Body of pancreas (tissue), 4 donors: ENCODE measurements at regions not wholly inside any gene's neighbourhood (a gene's known extent, or its start where the extent isn't known, plus 50 kb on each side); places are given as distances from the start of the nearest gene placed in this dataset.

ENCODE experiments used
- ATAC-seq: fragments of 150-250 bp; one replicate; pipeline ENCODE4 v1.9.1; 2016
- DNase-seq, 4 donors: peaks; one replicate each; pipeline ENCODE4 v3.0.0-alpha.2; 2019
- H3K27ac ChIP-seq, 4 donors: fragments of 200-600 bp; sonication (generic); 1 replicate in 3 of 4; 2 replicates in 1 of 4; pipeline versions ENCODE4 v1.5.1 to v1.6.1; 2016 to 2019; ENCODE audit warnings: mild to moderate bottlenecking in 1 of 4, mixed read lengths in 1 of 4, moderate library complexity in 1 of 4
- H3K27me3 ChIP-seq, 2 donors: fragments of 200-600 bp; sonication (generic); one replicate each; pipeline ENCODE4 v1.6.0; 2016; ENCODE audit warnings: mild to moderate bottlenecking in 1 of 2
- H3K36me3 ChIP-seq, 2 donors: fragments of 200-600 bp; sonication (generic); replicated peaks in 1 of 2; 2 replicates each; pipeline ENCODE4 v1.5.1; 2016; ENCODE audit warnings: low read depth in 2 of 2; ENCODE audit not compliant: insufficient read depth in 1 of 2
- H3K4me1 ChIP-seq: fragments of 200-600 bp; sonication (generic); one replicate; pipeline ENCODE4 v1.6.0; 2016
- H3K4me3 ChIP-seq, 2 donors: fragments of 200-600 bp; sonication (generic); 1 replicate in 1 of 2; 2 replicates in 1 of 2; pipeline ENCODE4 v1.5.1; 2016 to 2019
- H3K9me3 ChIP-seq, 3 donors: fragments of 200-600 bp; sonication (generic); 1 replicate in 2 of 3; 2 replicates in 1 of 3; pipeline ENCODE4 v1.5.1; 2016
- POLR2A ChIP-seq, 3 donors: fragments of 450-650 bp; IDR thresholded peaks; one replicate each; pipeline ENCODE4 v1.6.1; 2016; ENCODE audit warnings: antibody characterized with exemption in 3 of 3, mild to moderate bottlenecking in 2 of 3
- WGBS, 2 donors: methylation state at CpG; one replicate each; pipeline ENCODE4 v1.1.5; 2017; 5-methylcytosine and 5-hydroxymethylcytosine counted together
- intact Hi-C: fragments of 100-400 bp; cut with DNase I; formaldehyde crosslinking; loops from one replicate; pipeline ENCODE4 v1.15.1; 2023
- TF ChIP-seq, protein P1 (sequence below), 7 experiments: fragments of 450-650 bp in 4 of 7; fragments of 200-600 bp in 3 of 7; sonication (generic) in 3 of 7; IDR thresholded peaks; one replicate each; pipeline ENCODE4 v1.5.1; 2016 to 2019; ENCODE audit warnings: antibody characterized with exemption in 7 of 7

DNA sequence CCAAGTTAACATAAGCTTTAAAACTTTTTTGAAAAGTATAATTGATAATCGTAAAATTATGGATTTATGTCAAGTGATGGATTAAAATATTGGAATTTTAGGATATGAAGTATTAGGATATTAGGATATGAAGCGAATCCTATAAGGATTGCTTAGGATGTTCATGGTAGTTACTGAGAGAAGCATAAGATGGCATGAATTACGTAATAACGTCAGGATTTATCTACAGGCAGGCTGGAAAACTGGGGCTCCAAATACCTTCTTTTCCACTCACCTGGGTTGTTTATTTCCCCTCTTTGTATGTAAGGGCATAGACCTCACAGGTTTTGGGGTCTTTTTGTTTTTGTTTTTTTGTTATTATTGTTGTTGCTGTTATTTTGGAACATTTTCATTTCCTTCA, 65.2 kb upstream of the TMEM33 start:
- intact Hi-C loops, result no loop called here

DNA sequence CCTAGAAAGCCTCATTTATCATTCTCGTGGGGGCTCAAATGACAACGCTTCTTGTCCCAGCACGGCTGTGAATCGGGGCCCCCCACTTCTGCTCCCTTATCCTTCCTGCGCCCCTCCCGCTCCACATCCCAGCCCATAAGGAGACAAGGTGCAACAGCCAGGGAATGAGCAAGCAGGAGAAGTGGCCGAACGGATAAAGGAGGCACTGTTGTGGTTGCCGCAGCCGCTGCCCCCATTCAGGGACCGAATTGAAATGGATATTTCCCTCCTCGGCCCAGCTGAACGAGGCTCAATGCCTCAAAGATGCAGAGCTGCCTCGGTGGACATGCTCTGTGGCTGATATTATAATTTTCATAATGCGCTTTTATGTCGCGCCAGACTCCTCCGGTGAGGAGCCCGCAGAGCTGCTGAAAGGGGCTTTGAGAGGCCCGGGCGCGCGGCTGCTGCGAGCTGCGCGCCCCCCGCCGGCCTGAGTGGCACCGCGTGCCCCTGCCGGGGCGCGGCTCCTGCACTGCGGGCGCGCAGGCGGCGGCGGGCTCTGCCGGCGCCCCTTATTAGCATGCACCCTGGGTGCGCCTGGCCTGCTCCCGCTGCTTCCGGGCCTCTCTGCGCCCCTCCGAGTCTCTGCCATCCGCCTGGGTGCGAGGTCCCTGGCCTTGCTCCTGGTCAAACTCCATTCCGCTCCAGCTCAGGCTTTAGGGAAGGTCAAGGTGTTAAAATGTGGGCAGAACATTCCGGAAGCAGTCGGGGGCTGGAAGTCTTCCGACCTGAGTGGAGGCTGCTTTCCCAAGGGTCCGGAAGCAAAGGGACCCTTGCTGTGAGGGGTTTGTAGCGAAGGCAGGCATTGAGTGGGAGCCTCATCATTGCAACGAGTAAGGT, 68.2 kb upstream of the TMEM33 start:
- no peak overlapping the region for H3K4me3 ChIP-seq
- H3K36me3 ChIP-seq, result no peaks in the 10 kb centered on the region
- WGBS, 2 donors, result 6 to 11% methylated on average over 19 to 55 of the region's 55 CpGs
- H3K27ac ChIP-seq, result no peak overlapping the region
- peaks cover 19% of the 10 kb centered on the region for H3K4me1 ChIP-seq
- ATAC-seq (no peak), DNase-seq (no peak)
- TF ChIP-seq POLR2A (IDR thresholded peaks at IDR 0.05), result no peak
- TF ChIP-seq, protein P1, sequence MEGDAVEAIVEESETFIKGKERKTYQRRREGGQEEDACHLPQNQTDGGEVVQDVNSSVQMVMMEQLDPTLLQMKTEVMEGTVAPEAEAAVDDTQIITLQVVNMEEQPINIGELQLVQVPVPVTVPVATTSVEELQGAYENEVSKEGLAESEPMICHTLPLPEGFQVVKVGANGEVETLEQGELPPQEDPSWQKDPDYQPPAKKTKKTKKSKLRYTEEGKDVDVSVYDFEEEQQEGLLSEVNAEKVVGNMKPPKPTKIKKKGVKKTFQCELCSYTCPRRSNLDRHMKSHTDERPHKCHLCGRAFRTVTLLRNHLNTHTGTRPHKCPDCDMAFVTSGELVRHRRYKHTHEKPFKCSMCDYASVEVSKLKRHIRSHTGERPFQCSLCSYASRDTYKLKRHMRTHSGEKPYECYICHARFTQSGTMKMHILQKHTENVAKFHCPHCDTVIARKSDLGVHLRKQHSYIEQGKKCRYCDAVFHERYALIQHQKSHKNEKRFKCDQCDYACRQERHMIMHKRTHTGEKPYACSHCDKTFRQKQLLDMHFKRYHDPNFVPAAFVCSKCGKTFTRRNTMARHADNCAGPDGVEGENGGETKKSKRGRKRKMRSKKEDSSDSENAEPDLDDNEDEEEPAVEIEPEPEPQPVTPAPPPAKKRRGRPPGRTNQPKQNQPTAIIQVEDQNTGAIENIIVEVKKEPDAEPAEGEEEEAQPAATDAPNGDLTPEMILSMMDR (IDR thresholded peaks at IDR 0.05), result no peak
- peaks cover 0 to 11% of the 10 kb centered on the region in 2 donors for H3K27me3 ChIP-seq
- intact Hi-C loops, result no loop called here
- H3K9me3 ChIP-seq, result no peaks in the 10 kb centered on the region

More for the DNA sequence above, 65.2 kb upstream of the TMEM33 start:
- Histone ChIP-seq H3K27ac (no peak overlapping the region), H3K27me3 (peaks cover 0 to 23% of the 10 kb centered on the region in 2 donors), H3K4me3 (no peak overlapping the region), H3K36me3 (no peaks in the 10 kb centered on the region), H3K4me1 (peaks cover 24% of the 10 kb centered on the region), H3K9me3 (no peaks in the 10 kb centered on the region)
- DNase-seq, result no peak
- no peak for ATAC-seq
- TF ChIP-seq, protein P1 (IDR thresholded peaks at IDR 0.05), result no peak
- TF ChIP-seq POLR2A (IDR thresholded peaks at IDR 0.05), result no peak
- 61 to 62% methylated on average over 4 of the region's 4 CpGs for WGBS, 2 donors

DNA sequence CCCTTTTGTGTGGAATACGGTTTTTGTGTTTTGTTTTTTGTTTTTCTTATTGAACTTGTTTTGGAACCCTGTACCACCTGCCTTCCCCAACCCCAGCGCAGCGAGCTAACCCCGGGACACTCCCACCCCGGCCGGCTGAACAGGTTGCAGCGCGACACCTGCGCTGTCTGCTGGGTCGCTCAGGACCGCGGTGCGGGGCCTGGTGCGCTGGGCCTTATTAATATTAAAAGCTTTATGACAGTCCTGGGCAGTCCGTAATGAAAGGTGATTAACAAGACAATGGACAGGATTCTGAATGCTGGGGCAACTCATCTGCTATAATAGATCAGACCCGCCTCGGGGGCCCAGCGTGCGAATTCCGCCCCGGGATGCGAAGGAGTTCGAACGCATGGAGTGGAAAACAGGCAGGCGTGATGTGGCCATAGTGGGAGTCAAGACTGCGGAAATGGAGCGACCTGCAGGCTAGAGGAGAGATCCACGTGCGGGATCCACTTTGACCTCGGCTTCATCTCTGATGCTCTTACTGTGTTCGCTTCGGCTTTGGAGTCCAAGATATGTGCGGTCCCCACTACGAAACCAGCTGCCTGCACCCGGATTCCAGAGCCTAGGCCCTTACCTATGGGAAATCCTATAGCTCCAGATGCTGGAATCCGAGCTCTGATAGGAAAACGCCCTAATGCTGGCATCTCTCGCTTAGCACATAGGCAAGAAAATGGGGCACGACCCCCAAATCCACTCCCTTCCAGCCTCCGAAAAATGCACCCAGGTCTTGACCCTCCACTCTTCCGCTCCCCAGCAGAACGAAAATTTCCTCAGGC, 69.0 kb upstream of the TMEM33 start:
- Histone ChIP-seq H3K36me3 (no peaks in the 10 kb centered on the region), H3K4me1 (peaks cover 19% of the 10 kb centered on the region), H3K4me3 (no peak overlapping the region), H3K27ac (no peak overlapping the region), H3K27me3 (peaks cover 0 to 11% of the 10 kb centered on the region in 2 donors), H3K9me3 (no peaks in the 10 kb centered on the region)
- 7 to 9% methylated on average over 35 to 42 of the region's 42 CpGs for WGBS, 2 donors
- intact Hi-C loops, result no loop called here
- DNase-seq (no peak), ATAC-seq (no peak)
- TF ChIP-seq, protein P1 (IDR thresholded peaks at IDR 0.05), result no peak
- no peak for TF ChIP-seq POLR2A (IDR thresholded peaks at IDR 0.05)

DNA sequence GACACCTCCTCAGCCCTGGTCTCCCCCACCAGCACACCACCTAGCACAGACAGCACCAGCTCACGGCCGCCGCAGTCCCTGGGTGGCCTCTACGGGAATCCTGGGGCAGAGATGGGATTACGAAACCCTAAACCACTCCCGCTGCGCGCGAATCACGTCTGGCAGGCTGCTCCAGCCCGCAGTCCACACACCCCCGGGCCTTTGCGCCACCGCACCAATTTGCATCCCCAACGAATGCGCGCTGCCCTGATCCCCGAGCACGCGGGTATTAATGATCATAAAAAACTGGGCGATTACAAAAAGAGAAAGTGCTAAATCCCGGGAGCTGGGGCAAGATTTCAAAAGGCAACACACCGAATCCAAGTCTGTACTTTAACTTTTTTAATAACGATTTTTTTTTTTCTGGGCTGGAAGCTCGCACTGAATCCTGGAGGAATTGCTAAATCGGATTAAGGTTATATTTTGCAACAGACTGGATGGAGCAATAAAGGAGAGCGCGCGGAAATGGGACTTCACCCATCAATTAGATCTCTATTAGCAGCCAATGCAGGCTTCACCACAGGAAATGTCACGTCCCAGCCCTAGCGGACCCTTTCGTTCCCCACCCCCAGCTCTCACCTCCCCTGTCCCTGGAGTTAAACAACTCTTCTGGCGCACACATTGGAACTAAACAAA, 69.8 kb upstream of the TMEM33 start:
- Histone ChIP-seq H3K27ac (no peak overlapping the region), H3K36me3 (no peaks in the 10 kb centered on the region), H3K4me1 (peaks cover 19% of the 10 kb centered on the region), H3K27me3 (peaks cover 0 to 11% of the 10 kb centered on the region in 2 donors), H3K4me3 (no peak overlapping the region), H3K9me3 (no peaks in the 10 kb centered on the region)
- ATAC-seq (no peak), DNase-seq (no peak)
- 4 to 8% methylated on average over 16 to 33 of the region's 33 CpGs for WGBS, 2 donors
- TF ChIP-seq, protein P1 (IDR thresholded peaks at IDR 0.05), result no peak
- no peak for TF ChIP-seq POLR2A (IDR thresholded peaks at IDR 0.05)
- intact Hi-C loops, result no loop called here
